Ramos (cell line): ENCODE measurements at regions not wholly inside any gene's neighbourhood (a gene's known extent, or its start where the extent isn't known, plus 50 kb on each side); places are given as distances from the start of the nearest gene placed in this dataset.
"Not testable (repeated sequence)": the region's sequence is repeated elsewhere in the genome, so short reads cannot be mapped to it uniquely, and the experiment has no call there.

Source experiments
- in situ Hi-C: fragments of 300-500 bp; cut with MboI; formaldehyde crosslinking; loops from one replicate; pipeline ENCODE4 v1.14.3; 2022; ENCODE audit warnings: low sequenced_read_pairs; ENCODE audit not compliant: unreplicated experiment

- in situ Hi-C loops, result no loop called here
Observed at GRCh38 chr6:113713665-113714064, 143.5 kb upstream of the MARCKS start.

GRCh38 chr6:113718588-113718987, 138.6 kb upstream of the MARCKS start:
- in situ Hi-C loops, result no loop called here

GRCh38 chr6:113719064-113719463, 138.1 kb upstream of the MARCKS start:
- in situ Hi-C loops, result no loop called here

DNA sequence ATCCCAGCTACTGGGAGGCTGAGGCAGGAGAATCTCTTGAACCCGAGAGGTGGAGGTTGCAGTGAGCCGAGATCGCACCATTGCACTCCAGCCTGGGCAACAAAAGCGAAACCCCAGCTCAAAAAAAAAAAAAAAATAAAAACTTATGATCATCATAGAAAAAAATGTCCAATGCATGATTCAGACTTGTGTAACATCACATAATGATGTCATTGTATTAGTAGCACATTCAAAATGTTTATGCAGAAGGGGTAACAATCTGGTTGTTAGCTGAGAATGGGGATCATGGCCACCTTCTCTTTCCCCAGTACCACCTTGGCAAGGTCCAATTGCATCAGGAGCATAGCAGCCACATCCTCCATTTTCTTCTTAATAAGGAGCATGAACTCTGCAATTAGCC, 137.6 kb upstream of the MARCKS start:
- in situ Hi-C loops, result no loop called here

DNA sequence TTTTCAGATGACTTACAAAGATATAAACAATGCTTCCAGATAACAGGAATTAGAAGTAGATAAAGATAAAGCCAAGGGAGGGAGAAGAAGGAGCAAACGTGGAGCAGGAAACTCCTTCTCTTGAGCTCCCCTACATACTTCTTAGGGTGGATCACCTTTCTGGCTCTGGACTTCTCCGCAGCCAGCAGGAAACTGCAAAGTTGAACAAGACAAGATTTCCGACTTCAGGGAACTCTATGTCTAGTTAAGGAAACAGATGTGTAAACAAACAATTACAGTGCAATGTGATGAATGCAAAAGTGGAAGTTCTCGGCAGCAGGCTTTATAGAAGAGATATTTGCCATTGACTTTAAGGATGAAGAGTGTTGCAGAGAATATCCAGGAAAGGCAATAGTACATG, 134.0 kb upstream of the MARCKS start:
- in situ Hi-C loops, result no loop called here

DNA sequence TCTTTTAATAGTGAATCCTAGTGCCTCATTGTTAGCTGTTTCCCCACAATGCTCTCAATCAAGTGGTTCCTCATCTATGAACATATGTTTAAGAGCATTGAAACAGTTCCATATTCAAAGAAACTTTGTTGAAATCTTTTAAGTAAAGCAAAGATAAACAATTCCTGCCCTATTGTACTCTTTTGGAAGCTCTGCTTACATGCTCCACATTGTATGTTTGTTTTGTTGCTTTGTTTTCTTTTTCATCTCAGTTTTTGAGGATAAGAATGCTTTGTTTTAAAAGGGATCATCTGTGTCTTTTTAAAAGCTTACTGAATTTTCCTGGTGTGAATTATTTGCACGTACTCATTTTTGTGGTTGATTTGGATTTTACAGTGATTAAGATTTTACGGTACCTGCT, 132.2 kb upstream of the MARCKS start:
- in situ Hi-C loops, result not testable (repeated sequence)

DNA sequence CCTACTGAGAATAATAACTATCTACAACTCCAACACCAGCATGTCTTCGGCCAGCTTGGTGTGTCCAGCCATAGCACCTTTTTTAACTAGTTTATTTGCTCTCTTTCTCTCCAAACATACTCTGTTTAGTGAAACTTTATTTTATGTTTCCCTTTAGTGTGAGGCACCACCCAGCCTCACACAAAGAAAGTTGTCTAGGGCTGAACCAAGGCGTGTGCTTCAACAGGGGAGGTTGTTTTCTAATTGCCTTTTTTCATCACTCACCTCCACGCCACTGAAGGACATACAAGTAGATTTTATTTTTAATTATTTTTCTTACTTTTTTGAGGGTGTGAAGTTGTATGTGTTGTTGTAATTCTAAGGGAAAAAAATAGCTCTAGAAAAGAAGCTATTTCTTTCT, 125.6 kb upstream of the MARCKS start:
- in situ Hi-C loops, result no loop called here

DNA sequence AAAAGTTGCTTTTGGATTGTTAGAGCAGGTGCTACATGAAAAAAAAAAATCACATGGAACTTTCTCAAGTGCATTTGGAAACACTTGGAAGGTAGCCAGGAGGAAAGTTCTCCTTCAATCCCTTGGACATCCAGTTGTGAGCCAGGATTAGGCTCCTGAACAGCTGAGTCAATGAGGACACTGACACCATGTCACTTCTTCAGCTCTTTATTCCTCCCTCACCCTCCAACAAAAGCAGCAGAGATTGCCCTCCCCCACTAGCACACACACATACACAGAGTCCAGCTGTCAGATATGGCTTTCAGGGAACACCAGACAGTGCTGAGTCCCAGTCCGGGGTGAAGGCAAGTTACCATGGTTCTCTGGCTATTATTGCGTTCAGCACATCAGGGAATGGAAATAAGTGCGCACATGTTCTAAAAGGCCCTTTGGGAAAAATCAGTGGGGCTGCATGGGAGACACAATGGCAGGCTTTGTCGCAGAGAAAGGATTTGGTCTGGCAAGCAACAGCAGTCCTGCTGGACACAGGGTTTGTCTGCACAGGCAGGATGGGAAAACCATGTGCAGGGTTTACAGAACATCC, 124.7 kb upstream of the MARCKS start:
- in situ Hi-C loops, result no loop called here

DNA sequence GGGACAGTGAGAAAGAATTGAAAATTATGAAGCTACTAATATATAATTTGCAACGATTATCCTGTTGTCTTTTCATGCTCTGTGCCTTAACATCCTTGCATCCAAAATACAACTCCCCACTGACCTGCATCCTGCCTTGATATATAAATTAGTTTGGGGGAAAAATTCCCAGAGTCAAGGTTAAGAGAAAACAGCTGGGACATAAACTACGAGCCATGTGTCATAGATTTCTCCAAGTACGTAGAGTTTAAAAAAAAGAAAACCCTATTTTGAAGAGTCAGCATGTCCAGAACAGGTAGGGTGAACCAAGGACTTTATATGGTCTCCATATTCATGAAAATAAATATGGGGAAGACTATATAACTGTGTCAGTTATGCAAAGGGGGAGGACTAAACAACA, 123.8 kb upstream of the MARCKS start:
- in situ Hi-C loops, result no loop called here

DNA sequence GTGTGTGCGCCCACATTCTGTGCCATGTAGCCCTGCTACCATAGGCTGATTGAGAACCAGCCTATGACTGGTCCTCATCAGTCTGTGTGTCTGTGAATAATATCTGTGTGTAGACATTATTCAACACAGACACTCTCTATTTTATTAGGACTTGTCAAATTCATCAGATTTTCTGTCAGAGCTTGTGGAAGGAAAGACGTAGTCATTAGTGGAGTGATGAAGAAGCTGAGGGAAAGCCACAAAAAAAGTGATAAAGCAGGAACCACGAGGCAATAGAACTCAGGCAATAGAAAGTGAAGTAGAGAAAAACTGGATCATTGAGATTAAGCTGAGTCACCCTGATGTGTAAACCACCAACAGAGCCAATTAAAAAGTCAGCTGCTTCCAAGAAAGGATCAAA, 122.2 kb upstream of the MARCKS start:
- in situ Hi-C loops, result no loop called here

GRCh38 chr6:113735491-113735890, 121.7 kb upstream of the MARCKS start:
- in situ Hi-C loops, result no loop called here

DNA sequence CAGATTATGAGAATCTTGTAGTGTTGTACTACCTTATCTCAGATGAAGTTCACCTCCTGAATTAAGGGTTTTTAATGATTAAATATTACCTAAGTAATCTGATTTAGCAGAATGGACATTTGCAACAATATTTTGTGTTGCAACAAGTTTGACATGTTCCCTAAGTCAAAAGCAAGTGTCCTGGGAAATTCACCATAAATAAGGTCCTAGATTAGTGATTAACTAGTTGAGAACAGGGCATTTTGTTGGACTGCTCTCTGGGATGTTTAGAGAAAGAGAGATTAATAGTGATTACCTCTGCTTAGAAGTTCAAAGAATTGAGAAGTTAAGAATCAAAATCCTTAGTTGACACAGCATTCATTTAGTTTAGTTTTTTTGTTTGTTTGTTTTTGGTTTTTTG, 120.2 kb upstream of the MARCKS start:
- in situ Hi-C loops, result no loop called here

DNA sequence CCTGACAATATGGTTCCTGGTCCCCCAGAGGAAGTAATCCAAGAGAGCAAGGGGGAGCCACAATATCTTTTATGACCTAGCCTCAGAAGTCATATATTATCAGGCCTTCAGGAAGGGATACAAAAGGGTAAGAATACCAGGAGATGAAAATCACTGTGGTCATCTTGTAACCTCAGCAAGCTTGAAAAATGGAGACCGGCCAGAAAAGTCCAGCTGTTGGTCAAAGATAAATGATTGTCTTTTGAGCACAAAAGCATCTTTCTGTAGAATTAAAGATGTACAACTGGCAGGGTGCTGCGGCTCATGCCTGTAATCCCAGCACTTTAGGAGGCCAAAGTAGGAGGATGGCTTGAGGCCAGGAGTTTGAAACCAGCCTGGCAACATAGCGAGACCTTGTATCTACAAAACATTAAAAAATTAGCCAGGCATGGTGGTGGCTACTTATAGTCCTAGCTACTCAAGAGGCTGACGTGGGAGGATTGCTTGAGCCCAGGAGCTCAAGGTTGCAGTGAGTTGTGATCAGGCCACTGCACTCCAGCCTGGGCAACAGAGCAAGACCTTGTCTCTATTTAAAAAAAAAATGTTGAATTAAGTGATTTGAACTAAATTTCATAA, 118.0 kb upstream of the MARCKS start:
- in situ Hi-C loops, result no loop called here

DNA sequence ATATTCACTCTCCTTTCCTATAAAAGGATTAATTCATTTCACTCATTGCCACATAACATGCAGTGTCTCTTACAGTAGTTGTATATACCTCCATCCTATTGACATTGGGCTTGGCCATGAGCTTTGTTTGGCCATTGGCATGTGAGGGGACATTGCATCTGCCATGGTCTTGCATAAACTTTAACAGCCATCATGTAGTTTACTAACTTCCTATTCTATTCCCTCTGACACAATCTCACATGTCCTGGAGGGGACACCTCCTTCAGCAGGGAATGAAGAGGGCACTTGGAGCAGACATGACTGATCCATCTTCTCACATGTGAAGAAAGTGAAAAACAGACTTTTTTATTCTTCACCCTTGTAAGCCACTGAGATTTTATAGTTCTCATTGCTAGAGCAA, 115.5 kb upstream of the MARCKS start:
- in situ Hi-C loops, result no loop called here

DNA sequence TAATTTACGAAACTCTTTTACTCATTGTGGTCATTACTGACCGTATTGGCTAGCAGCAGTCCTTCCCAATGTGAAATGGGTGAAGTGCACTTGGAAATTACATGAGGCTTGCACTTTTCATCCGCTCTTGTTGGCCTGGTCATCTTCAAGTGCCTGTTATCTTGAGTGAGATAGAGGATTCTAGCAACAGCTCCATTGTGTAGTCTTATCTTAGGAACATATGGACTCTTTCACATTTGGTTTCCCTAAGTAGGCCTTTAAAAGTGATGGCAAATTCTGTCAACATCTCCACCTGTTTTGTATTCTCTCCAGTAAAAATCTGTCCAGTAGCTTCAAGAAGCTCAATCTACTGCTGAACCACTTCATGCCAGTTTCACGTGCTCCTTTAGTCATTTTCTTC, 114.8 kb upstream of the MARCKS start:
- in situ Hi-C loops, result no loop called here

GRCh38 chr6:113744861-113745260, 112.3 kb upstream of the MARCKS start:
- in situ Hi-C loops, result no loop called here

DNA sequence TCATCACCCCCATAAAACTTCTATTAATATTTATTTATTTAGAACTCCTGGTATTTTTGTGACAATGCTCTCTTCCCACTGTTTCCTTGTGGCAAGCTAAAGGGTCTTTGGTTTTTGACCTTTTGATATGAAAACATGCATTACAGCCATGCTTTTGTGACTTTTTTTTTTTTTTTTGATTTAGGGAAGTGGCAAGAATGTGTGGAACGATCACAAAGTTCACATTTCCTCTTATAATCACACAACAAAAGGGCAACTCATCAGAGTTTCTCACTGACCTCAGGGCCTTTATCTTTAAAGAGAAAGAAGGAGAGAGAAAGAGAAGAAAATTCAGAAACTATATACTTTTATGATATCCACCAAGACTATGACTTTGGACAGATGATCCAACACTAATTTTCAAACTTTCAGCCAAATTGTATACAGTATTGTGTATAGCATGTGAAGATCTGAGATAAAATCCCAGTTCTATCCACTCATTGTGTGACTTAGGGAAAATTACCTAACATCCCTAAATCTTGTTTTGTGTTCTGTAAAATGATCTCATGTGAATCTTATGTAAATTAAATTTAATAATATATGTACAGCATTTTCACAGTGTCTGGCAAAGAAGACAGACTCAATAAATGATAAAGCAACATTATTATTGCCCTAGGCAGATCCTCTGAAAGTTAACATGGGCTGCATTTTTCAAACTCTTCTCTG, 106.8 kb upstream of the MARCKS start:
- in situ Hi-C loops, result no loop called here

DNA sequence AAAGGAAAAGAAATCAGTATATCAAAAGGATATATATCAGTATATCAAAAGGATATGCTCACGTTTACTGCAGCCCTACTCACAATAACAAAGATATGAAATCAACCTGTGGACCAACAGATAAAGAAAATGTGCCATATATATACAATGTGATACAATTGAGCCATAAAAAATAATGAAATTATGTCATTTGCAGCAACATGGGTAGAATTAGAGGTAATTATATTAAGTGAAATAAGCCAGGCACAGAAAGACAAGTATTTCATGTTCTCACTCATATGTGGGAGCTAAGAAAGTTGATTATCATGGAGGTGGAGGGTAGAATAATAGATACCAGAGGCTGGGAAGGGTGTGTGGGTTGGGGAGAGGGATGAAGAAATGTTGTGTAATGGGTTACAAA, 102.9 kb upstream of the MARCKS start:
- in situ Hi-C loops, result no loop called here

GRCh38 chr6:113755449-113756289, 101.5 kb upstream of the MARCKS start:
- in situ Hi-C loops, result no loop called here

GRCh38 chr6:113756290-113756665, 100.9 kb upstream of the MARCKS start:
- in situ Hi-C loops, result no loop called here

- in situ Hi-C loops, result no loop called here
Observed at GRCh38 chr6:113758214-113758613, 98.9 kb upstream of the MARCKS start.
